Fibroblast of the conjunctiva (primary cell): ENCODE measurements at regions not wholly inside any gene's neighbourhood (a gene's known extent, or its start where the extent isn't known, plus 50 kb on each side); places are given as distances from the start of the nearest gene placed in this dataset.

Source experiments
- DNase-seq: peaks from one replicate; pipeline ENCODE4 v3.0.0-alpha.2; 2010; ENCODE audit warnings: low read depth

DNA sequence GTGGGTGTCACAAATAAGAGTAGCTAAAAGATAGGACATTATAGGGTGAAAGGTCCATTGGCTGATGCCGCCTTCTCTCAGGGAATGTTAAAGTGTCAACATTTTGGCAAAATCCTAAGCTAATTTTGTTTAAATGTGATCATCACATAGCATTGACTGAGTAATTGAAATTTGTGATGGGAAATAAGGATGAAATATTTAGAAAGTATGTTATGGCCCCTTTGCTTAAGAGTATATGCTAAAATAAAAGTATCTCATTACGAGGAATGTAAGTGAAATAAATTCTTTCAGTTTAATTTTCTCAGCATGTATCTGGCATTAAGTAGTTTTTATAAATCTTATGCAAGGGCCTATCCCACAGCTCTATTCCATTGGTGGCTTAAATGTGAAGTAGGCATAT is 229.2 kb downstream of the PRL start:
- no peak for DNase-seq

DNA sequence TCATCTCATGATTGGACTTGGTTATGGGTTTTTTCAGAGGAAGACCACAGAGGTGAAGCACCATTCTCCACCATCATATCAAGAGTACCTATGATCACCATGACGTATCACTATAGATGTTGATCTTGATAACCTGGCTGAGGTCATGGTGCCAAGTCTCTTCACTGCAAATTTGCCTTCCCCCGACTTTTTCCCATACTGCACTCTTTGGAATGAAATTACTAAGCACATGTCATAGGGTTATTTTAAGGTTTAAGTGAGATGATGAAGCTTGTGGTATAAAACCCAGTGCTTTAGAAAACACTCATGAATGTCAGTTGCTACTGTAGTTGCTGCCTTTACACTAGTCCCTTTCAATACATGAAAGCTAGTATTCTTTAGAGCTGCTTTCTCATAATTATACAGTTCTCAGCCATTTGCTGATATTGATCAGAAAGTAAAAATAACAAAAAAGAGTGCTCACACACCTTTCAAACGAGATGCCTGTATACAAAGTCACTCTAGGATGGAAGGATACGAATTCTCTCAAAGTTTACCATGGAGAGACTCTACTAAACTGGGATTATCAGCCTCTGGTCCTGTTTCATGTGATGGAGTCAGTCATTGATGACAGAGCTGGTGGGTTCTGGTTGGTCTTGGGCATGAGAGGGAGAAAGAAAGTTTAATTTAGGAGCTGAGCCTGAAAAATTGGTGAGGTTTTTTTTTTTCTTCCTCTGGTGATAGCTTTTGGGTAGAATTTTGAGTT is 228.1 kb downstream of the PRL start:
- DNase-seq, result no peak

DNA sequence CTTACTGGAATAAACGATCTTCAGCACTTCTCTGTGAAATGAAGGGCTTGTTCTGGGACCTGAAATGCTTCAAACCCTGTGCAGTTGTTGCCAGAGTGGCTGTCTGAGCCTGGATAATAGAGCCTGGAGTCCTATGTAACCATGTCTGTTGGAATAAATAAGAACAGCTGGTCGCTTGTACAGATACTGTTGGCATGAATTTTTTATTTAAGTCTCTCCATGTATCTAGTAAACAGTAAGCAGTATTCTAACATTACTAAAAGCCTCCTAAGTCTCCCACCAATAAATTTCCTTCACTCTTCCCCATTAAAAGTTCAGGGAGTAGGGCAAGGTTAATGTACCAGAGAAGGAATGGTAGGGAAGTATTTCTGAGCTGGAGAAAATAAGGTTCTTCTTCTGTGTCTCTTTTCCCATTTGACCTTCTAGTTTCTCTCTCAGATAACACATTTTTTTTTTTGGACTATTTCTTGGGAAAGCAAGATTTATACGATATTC is 227.5 kb downstream of the PRL start:
- no peak for DNase-seq

DNA sequence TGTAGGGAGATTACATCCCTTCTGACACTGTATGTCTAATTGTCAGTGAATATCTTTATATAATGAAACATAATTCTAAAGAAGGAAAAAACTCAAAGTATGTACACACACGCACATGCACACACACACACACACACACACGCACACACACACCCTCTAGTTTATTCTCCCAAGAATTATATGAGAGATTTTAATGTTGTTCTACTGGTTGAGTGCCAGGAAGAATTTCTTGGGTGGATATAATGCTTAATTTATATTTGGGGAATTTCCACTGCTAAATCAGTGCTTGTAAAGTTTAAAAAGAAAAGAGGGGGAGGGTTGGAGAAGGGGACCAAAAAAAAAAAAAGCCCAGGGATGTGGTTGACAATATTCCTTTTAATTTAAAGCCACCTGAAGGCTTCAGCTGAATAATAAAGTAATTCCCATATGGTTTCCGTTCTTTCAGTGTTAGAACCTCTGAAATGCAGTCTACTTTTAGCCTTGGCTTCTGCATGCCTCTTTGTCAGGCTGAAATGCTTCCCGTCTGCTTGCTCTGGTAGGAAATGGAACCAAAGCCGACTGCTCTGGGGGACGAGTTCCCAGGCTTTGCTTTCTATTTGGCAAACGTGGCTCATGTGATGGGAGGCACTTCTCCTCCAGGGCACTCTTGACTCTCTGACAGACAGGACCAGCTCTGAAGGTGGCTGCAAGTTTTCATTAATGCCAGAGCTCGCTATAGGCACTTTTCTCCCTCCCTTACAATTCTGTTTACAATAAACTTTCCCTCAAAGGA is 225.4 kb downstream of the PRL start:
- peak; percentile 5 for DNase-seq

DNA sequence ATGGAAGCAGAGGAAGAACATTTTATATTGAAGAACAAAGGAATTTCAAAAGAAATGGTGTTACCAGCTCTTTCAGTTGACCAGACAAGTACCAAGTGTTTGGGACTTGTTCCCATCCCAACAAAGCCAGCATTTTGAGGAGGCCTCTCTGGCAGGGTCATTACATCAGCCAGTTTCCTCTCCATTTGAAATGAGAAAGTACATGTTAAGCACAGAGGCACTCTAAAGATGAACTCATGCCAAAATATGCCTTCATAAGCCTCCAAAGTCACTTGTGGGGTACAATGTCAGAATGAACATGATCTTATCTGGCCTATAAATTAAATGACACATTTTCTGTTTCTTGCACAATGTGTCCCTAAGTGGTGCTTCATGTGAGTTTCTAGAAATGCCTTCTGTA is 223.9 kb downstream of the PRL start:
- peak; percentile 36 for DNase-seq

DNA sequence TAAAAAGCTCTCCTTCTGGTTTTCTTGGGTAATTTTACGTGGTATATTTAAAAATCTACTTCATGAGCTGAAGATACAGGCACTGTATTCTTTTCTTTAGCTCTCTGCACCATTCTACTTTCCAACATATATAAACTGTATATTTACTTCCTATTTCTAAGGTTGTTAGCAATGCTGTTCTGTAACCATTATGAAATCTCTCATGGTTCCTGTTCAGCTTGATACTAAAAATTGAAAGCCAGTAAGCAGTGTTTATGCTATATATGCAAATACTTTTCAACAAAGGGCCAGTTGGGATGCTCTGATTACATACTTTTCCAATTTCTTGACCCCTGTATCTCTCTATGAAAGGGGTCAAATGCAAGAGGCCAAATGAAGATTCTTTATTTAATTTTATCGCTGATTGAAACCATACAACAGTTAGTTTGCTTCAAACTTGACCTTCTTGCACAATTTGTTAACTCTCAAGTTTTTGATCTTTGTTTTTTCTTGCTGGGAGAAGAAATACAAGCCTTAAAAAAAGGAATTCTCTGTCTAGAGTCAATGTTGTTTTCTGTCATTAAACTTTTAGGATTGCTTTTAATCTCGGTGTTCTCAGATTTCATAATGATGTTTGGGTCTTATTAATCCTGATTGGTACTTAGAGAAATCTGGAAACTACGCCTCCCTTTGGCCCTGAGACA is 223.2 kb downstream of the PRL start:
- no peak for DNase-seq

DNA sequence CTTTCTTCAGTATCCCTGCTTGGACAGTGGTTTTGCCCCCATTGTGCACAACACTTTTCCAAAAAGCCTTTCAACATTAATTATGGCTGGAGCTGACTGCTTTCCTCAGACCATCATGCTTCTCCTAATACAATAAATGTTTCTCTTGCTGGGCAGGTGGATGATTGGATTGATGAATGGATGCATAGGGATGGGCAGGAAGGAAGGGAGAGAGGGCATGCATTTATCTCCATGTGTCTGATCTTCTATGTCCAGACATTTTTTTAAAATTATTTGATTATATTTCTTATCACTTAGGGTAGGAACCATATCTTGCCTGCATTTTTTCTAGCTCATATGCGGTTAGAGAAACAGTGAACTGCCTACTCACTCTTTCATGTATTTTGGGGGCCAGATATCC is 218.5 kb downstream of the PRL start:
- no peak for DNase-seq

DNA sequence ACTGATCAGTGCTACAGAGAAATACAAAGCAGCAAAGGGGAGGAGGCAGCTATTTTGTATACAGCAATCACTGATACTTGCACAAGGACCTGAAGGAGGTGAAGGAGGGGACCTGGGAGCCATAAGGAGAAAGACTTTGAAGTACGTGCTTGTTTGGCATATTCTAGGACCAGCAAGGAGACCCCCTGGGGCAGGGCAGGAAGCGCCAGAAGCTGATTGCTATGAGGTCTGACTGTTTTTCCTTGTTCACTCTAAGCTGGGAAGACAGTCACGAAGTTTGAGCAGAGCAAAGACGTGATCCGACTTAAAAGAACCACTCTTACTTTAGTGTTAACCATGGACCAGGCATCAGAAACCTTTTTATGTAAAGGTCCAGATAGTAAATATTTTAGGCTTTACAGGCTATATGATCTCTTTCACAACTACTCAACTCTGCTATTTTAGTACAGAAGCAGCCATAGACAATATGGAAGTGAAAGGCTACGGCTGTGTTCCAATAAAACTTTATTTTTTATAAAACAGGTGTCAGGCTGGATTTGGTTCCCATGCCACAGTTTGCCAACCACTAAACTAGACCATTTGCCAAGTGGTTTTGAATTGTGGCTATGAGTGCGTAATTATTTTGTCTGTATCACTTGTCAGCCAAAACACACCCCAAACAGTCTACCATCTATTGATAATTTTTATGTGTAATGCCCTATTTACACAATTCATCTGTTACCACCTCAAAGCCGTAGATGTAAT is 217.9 kb downstream of the PRL start:
- DNase-seq, result no peak

DNA sequence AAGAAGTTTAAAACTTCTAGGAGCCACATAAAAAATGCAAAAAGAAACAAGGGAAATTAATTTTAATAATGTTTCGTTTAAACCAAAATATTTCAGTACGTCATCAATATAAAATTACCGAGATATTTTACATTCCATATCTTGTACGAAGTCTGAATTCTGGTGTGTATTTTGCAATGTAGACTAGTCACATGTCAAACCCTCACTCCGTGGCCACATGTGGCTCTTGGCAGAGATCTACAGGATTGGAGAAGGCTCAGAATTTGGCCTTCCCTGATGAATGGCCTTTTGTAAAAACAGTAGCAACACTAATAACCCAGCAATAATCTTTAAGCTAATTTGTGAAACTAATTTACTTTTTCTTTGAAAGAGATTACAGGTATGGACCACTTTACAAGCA is 217.1 kb downstream of the PRL start:
- DNase-seq, result peak; percentile 14

DNA sequence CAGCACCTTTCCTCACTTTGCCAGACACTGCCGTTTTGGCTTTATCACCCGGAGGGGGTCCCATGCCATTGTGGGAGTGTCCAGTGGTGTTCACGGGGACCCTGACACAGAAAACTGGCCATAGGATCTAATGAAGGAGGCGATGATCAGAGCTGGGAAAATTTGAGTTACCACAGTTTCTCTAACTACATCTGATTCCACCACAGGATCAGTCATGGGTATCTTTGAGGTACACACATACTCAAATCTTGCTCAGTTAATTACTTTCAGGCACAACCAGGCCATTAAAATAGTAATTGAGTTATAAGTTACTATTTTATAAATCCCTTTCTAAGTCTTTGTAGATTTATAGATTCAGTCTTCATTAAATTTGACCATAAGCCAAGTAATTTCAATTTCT is 215.1 kb downstream of the PRL start:
- DNase-seq, result no peak

DNA sequence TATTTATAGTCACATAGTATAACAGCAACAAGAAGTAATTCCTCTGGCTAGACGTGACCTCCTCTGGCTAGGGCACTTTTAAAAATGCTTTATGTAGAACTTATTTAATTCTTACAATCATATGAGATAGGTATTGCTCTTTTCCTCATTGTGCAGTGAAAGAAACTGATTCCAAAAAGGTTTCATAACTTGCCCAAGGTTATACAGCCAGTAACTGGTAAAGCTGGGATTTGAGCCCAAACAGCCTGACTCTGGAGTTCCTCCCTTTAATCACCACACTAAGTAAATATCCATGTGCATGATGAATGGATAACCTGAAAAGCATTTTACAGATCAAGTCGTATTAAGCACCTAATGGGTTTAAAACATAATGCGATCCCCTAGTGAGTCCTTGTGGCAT is 214.6 kb downstream of the PRL start:
- no peak for DNase-seq

DNA sequence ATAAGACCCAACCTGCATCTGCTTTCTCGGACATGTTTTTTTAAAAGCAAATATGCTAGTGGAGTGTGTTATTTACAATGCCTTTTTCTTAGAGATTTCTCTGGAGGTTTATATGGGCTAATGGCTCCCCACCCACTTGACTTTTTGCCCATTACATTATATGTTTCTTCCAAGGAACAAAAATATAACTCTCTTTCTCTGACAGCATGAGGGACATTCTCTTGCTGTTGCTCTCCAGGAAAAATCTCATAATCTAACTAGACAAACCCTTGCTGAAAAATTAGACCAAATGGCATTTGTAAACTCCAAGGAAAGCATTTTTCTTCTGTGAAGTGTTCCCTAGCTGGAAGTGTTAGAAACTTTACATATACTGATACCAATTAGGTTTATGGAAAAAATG is 213.7 kb downstream of the PRL start:
- DNase-seq, result no peak

DNA sequence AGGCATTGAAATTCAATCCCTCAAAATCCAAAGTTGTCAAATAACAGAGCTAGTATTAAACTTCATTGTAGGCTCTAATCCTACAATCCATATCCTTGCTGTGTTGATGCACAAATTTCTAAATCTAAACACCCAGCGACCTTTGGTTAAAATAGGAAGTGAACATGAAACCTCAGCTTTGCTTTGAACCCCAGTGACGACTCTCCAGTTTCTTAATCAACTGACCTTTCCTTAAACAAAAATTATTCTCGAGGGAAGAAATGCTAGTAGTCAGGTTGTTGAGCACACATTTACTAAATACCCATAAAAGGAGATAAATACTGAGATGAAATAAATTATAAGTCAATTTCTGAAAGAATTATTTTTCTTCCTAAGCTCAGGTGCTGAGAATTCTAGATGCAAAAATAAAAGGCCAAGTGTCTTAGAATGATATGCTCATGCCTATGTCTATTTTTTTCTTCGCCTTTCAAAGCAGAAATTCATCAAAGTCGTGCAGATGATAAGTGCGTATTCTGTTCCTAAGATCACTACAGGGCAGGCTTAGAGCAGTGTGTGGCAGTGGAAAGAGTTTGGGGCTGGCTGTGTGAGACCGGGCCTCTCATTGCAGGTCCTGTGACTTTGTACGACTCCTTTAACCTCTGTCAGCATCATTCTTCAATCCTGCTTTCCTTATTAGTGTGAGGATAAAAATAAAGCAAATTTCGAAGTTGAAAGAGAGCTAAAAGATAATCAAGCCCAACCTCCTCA is 208.7 kb downstream of the PRL start:
- no peak for DNase-seq

DNA sequence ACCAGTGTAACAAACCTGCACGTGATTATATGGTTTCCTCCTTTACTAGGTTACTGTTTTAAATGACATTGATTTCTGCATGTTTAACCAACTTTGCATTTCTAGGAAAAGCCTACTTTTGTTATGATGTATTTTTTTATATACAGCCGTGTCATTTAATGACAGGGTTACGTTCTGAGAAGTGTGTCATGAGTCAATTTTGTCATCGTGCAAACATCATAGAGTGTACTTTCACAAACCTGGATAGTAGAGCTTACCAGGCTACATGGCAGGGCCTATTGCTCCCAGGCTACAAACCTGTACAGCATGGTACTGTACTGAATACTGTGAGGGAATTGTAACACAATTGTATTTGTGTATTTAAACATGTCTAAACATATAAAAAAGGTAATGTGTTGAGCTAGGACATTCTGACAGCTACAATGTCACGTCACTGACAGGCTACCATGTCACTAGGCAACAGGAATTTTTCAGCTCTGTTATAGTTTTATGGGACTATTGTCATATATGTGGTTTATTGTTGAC is 205.3 kb downstream of the PRL start:
- no peak for DNase-seq

DNA sequence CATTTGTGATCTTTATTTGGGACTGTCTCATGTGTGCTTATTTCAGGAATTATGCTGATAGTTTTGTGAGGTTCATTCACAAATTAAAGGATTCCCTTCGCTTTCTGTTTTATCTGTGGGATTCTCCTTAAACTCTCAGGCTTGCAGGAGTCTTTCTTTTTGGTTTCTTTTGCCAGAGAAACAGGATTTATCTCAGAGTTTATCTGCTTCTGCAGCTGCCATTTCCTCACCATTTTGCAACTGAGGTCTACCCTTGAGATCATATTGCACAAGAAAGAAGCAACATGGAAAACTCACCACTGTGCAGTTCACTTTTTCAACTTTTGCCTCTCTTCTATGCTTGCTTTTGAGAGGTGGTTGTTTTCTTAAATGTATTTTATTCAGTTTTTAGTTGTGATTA is 201.0 kb downstream of the PRL start:
- DNase-seq, result no peak

DNA sequence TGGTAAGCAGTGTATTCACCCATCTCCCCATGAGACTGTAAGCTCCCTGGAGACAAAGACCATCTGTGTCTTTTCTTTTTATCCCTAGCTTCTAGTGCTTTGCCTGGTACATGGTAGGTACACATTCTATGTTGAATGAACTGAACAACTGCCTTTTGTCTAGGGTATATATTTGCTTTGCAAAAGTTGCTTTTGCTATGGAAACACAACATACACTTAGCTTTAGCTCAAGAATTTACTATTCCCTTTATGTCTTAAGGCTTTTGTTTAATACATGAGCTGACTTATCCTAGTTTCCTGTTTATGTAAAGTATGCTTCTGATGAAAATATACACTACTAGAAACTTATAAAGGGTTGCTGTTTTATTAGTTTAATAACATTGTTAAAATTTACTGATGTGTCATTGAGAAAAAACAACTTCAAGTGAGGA is 198.2 kb downstream of the PRL start:
- DNase-seq, result no peak

DNA sequence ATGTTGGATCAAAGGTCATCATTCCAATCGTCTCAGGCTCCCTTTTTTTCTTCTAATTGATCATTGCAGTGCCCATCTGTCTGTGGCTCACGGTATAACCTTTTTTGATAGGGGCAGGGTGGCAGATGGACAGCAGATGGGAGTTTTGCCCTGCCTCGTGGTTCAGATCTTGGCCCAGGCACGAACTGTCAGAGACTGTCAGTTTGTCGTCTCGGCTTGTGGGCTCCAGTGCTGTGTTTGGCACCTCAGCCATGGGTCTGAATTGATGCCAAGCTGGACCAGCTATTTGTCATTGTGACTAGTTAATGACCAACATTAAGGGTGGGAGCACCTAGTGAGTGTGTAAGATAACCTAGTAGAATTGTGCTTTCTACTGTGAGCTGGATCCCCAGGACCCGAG is 197.6 kb downstream of the PRL start:
- no peak for DNase-seq

DNA sequence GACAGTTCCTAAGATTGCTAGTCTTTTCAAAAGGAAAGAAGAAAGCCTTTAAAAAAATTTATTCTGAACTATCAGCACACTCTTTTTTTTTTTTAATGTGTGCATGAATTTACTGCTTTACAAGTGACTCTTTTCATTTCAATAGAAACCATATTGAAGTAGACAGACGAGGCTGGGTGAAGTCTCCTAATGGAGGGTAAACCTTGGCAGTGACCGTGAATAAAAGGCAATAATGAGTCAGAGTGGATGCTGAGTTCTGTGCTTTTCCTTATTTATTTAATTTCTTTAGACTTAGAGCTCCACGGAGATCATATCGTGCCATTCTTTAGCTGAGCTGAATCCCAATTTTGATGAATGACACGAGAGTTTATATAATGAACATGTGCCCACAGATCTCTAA is 196.9 kb downstream of the PRL start:
- no peak for DNase-seq

DNA sequence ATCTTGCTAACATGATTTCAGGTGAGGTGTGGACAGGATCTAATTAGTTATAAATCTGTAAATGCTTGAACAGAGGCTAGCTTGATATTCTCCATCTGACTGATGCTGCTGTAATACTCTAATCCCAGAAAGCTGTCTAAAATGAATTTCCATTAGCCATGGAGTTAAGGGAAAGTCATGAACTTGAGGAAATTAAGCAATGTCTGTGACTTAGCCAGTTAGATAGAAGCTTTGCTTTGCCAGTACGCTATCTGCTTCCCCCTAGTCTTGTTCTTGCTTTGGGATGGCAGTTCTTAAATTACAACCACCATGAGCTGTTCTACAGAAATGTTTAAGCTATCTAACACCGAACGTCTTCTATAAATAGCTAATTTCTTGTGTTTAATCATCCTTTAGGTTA is 195.7 kb downstream of the PRL start:
- no peak for DNase-seq

DNA sequence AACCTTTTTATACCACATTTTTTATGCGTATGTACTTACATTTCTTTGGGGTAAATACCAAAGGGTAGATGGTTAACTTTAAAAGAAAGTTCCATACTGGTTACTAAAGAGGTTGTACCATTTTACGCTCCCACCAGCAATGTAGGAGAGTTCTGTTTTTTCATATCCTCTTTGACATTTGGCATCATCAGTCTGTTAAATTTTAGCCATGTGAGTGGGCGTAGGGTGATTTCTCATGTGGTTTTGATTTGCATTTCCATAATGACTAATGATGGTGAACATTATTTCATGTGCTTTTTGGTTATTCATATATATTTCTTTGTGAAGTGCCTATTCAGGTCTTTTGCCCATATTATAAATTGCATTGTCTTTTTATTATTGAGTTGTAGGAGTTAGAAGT is 194.2 kb downstream of the PRL start:
- peak; percentile 17 for DNase-seq

DNA sequence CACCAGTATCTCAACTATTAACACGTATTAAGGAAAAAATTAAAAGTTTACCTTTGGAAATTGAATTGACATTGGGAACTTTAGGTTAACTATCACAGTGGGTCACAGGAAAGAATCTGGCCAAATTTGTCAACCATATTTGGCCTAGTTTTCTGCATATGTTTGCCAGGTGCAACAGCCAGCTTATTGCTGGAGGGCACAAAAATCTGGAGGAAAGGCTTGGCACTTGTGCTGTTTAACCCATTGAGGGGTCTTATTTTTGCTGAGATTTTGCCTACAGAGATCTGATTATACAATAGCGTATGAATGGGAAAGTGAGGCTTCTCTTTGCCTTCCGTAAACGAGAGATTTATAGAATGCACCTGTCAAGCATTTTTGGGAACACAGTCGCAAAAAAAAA is 190.4 kb downstream of the PRL start:
- DNase-seq, result no peak
